ENCODE measurements at regions not wholly inside any gene's neighbourhood (a gene's known extent, or its start where the extent isn't known, plus 50 kb on each side); places are given as distances from the start of the nearest gene placed in this dataset.

GRCh38 chr16:85319208-85319983 is 207.1 kb upstream of the CIBAR2 start:
- no peaks in the 10 kb centered on the region for H3K36me3 ChIP-seq
- TF ChIP-seq, protein P1, sequence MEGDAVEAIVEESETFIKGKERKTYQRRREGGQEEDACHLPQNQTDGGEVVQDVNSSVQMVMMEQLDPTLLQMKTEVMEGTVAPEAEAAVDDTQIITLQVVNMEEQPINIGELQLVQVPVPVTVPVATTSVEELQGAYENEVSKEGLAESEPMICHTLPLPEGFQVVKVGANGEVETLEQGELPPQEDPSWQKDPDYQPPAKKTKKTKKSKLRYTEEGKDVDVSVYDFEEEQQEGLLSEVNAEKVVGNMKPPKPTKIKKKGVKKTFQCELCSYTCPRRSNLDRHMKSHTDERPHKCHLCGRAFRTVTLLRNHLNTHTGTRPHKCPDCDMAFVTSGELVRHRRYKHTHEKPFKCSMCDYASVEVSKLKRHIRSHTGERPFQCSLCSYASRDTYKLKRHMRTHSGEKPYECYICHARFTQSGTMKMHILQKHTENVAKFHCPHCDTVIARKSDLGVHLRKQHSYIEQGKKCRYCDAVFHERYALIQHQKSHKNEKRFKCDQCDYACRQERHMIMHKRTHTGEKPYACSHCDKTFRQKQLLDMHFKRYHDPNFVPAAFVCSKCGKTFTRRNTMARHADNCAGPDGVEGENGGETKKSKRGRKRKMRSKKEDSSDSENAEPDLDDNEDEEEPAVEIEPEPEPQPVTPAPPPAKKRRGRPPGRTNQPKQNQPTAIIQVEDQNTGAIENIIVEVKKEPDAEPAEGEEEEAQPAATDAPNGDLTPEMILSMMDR (IDR thresholded peaks at IDR 0.05), result no peak
- no peak for TF ChIP-seq POLR2A (IDR thresholded peaks at IDR 0.05)
- no peak overlapping the region for H3K4me3 ChIP-seq
- no peak for ATAC-seq
- intact Hi-C loops (cut with DNase I), result loop anchor here in 3 of 10 donors (5.0 to 10.0 kb wide), 3 partner anchors 78 to 295 kb away; partner anchors contain the start of gene GSE1 (in 1 of the 3)
- no peak overlapping the region for H3K27ac ChIP-seq
- H3K9me3 ChIP-seq, result no peaks in the 10 kb centered on the region
- no peaks in the 10 kb centered on the region for H3K27me3 ChIP-seq
- DNase-seq, result no peak
- H3K4me1 ChIP-seq, result peaks cover 0 to 41% (median 28%) of the 10 kb centered on the region in 12 donors
- 94 to 99% (median 98%) methylated on average over 24 of the region's 24 CpGs for WGBS, 4 donors

DNA sequence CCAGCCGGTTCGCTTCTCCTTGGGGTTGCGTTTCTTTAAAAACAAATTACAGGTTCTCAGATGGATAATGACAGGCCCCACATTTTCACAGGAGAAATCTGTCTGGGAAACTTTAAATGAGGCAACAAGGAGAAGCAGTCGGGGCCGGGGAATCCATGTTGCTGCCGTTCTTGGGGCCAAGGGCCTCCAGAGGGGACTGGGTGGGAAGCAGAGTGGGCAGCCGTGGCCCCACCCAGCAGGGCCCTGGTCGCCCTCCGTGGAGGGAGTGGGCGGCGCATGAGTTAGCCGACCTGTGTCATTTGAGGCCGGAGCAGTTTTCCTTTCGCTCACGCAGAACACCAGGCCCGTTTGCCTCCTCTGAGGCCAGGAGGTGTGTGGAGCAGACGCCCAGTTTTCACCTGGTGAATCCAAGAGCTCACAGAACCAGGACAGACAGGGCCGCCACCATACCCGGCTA is 207.7 kb upstream of the CIBAR2 start:
- Histone ChIP-seq H3K4me3 (no peak overlapping the region), H3K4me1 (peaks cover 0 to 41% (median 28%) of the 10 kb centered on the region in 12 donors), H3K9me3 (no peaks in the 10 kb centered on the region), H3K36me3 (no peaks in the 10 kb centered on the region), H3K27ac (no peak overlapping the region), H3K27me3 (no peaks in the 10 kb centered on the region)
- no peak for DNase-seq
- WGBS, 4 donors, result 89 to 97% (median 93%) methylated on average over 19 of the region's 19 CpGs
- no peak for ATAC-seq
- intact Hi-C loops (cut with DNase I), result loop anchor here in 3 of 10 donors (5.0 to 10.0 kb wide), 3 partner anchors 77 to 295 kb away; partner anchors contain the start of gene GSE1 (in 1 of the 3)
- TF ChIP-seq, protein P1 (IDR thresholded peaks at IDR 0.05), result no peak
- TF ChIP-seq POLR2A (IDR thresholded peaks at IDR 0.05), result no peak

DNA sequence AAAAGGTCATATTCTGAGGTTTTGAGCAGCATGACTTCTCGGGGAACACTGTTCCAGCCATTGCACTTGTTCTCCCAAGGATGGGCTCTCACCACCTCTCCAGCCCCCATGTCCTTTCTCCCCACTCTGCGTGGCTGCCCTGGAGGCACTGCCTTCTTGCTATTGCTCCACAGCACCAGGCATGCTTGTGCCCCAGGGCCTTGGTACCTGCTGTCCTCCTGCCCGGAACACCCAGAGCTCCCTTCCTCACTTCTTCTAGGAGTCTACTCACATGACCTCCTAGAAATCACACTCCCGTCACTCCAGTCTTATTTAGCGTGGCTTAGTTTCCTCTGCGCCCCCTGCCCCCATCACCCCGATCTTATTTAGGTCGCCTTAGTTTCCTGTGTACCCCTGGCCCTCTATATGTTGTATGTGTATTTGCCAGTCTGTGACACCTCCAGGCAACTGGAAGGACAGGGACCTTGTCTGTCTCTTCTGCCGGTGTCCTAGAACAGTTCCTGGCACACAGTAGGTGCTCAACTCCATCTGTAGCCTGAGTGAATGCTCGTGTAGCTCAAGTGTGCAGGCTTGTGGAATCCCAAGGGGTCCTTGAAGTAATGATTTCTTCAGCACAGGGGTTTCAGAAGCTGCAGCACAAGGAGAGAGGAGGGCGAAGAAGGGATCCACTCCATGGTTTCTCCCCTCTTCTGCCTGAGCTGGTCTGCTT is 208.6 kb upstream of the CIBAR2 start:
- TF ChIP-seq, protein P1 (IDR thresholded peaks at IDR 0.05), result no peak
- Histone ChIP-seq H3K9me3 (no peaks in the 10 kb centered on the region), H3K27me3 (no peaks in the 10 kb centered on the region), H3K36me3 (no peaks in the 10 kb centered on the region), H3K4me3 (no peak overlapping the region), H3K27ac (peak overlapping the region in 10 of 12 donors; percentile 56 to 86 (median 80)), H3K4me1 (peaks cover 0 to 41% (median 28%) of the 10 kb centered on the region in 12 donors)
- intact Hi-C loops (cut with DNase I), result no loop called here
- ATAC-seq (no peak), DNase-seq (no peak)
- WGBS, 4 donors, result 93 to 96% (median 94%) methylated on average over 11 of the region's 11 CpGs

All from heart left ventricle (tissue), 16 donors.